ENCODE measurements at regions not wholly inside any gene's neighbourhood (a gene's known extent, or its start where the extent isn't known, plus 50 kb on each side); places are given as distances from the start of the nearest gene placed in this dataset.

- TF ChIP-seq POLR2AphosphoS5 (IDR thresholded peaks at IDR 0.05; ENCODE audit: low read depth, low read length): no peak
- TF ChIP-seq ARNT (IDR thresholded peaks at IDR 0.05): no peak
- TF ChIP-seq SNAI1 (CRISPR knock-in tag; IDR thresholded peaks at IDR 0.05; ENCODE audit: borderline replicate concordance): no peak
- TF ChIP-seq POLR2A (IDR thresholded peaks at IDR 0.05; ENCODE audit: insufficient read depth in 1 of 2, low read depth in 2 of 2, low read length in 2 of 2): no peak
Measured at GRCh38 chr14:22474730-22475351, 114.2 kb downstream of the DAD1 start.

All from HepG2 (cell line).